GM19438 (cell line): ENCODE measurements at regions not wholly inside any gene's neighbourhood (a gene's known extent, or its start where the extent isn't known, plus 50 kb on each side); places are given as distances from the start of the nearest gene placed in this dataset.

Experiments
- ATAC-seq: cut with Tn5 transposase; IDR thresholded peaks from one replicate; pipeline ENCODE4 v1.9.1; 2021; ENCODE audit warnings: low read depth; ENCODE audit not compliant: unreplicated experiment

DNA sequence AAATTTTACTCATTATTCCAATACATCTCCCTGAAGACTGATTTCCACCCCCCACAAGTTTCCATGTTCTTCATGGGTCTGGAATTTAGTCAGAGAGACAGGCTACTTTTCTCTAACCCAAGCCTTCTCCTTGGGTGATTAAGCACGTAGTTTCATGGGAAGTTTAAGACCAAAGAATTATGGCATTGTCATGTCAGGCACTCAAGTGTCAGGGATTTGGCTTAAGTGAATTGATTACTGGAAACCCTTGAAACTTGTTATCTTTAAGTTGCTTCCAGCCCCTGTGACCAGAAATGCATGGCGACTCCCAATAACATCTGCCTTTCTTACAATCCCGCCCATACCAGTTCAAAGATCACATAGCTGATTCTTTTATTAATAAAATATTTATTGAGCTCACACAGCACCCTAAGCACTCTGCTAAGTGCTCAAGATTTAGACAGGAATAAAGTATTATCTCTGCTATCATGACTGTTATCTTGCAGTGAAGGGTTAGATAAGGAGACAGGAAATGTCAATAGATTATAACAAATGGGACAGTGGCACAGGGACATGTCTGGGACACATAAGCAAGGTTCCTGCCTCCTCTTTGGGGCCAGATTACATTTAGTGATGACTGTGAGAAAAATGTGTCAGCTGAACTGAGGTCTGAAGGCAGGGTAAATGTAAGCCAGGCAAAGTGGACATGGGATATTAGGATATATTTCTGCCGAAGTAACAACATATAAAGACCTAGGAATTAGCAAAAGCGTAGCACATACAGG, 241.2 kb upstream of the TNC start:
- ATAC-seq: no peak

DNA sequence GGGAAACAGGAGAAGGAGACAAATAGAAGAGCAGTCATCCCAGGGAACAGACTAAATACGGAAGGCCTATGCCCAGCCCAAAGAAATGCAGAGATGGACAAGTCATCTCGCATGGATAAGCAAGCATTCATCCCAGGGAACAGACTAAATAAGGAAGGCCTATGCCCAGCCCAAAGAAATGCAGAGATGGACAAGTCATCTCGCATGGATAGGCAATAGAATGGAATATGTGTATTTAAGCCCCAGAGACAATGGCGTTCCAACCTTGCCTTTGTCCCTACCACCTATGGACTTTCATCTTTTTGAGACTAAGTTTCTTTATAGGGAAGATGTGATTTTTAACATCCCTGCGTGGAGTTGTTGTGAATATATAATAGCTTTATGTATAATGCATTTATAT, 242.2 kb upstream of the TNC start:
- no peak for ATAC-seq

DNA sequence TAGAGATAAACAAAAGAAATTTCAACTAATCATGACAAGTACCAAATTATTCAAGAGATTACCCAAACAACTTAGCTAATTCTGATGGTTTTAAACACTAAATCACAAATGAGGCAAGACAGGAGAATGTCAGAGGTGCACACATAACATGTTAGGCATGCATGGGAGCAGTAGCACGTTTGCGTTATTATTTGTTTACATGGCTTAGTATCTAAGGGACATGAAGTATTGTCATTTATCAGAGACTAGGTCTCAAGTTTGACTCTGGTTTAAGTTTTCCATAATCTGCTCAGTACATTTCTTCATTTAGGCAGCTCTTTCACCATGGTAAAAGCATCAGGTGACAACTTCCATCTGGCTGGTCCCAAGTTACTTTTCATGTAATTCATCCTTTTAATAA, 244.1 kb upstream of the TNC start:
- no peak for ATAC-seq

DNA sequence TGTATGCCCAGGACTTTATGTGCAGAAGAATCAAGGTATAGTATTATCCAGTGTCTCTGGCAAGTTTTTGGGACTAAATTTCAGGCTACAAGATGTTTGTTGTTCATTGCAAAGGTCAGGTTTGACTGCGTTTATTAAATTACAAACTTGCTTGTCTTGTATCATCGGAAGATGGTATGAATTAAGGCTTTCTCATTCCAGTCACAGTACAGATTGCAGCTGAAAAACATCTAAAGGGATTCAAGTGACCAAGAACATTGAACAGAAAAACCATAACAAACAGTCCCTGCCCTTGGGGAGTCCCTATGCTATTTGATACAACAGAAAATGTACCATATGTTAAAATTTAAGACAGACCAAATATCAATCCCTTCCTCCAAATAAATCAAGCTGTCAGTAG, 244.7 kb upstream of the TNC start:
- ATAC-seq: no peak

DNA sequence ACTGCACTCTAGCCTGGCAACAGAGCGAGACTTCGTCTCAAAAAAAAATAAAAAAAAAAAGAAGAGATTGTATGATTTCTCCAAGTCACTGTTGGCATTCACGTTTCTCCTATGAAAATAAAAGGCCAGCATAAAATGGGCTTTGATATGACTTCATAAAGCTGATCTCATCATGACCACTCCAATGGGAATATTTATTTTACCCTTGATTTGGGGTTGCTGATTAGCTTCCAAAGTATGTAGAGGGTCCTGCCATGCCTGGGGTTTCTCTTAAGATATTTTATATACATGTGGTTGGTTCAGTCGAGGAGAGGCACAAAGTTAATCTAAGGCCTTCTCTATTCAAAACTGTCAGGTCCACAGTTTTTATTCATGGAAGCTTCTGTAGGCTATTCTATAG, 247.0 kb upstream of the TNC start:
- ATAC-seq: no peak

DNA sequence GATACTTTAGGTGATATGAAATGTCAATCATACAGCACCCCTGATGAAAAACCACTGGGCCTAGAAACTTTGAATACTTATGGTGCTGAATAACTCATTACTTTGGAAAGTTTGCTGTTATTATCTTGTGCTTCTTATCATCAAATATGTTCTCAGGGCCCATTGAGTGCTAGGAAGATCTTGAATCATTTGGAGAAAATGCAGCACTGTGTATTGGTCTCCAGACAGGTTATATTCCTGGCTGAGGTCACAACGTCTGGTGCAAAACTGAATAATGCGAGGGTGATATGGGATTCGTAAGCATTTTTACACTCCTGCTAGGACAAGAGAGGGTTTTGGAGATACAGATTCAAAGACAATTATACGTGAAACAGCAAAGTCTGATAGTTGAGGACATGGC, 249.4 kb upstream of the TNC start:
- ATAC-seq: no peak

DNA sequence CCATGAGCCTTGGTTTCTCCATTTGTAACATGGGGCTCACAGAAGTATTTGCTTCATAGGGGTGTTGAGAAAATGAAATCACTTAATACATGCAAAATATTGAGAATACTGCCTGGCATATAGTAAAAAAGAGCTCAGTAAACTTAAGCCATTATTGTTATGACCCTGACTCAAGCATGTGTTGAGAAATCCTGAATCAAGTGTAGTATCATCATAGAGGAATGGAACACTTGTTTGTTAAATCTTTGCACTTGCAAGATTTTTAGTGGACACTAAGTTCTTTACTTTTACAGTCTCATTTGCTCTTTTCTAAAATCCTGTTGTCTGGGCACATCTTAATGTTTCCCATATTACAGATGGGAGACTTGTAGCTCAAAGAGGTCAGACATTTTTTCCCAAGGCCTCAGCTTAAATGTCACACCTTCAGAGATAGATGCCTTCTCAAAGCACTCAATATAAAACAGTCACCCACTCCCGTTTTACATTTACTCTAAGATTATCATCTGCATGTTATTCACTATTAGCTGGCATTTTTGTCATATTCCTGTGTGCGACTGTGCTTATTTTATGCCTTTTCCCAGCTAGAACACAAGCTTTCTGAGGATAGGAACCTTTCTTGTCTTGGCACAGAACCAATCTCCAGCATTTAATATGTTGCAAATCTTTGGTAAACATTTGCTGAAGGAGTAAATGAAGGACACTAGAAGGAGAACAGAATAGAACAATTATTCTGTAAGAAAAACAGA, 250.0 kb upstream of the TNC start:
- ATAC-seq: no peak

DNA sequence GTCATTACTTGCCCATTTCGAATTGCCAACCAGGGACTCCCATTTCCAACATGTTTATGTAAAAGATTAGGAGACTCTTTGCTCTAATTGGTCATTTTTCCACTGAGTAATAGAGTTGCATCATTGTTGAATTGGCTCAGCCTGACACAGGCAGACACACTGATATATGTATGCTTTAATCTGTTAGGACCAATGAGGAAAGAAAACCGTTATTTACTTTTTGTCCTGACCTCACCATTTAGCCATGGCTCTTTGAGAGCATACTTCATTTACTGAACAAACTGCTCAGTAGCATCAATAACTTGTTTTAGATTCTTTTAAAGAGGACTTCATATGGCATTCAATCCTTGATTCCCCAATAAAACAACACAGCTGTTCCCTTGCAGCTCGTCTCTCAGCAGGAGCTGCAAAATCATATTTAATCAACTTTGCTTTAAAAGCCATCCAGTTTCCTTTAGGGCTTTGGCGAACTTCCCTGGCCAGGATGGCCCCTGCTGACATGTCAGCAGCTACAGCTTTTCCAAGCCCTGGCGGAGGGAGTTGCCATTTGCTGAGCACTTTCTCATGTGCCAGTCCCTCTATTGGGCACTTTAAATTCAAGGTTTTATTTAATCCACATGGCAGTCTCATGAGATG, 251.5 kb upstream of the TNC start:
- ATAC-seq: no peak

DNA sequence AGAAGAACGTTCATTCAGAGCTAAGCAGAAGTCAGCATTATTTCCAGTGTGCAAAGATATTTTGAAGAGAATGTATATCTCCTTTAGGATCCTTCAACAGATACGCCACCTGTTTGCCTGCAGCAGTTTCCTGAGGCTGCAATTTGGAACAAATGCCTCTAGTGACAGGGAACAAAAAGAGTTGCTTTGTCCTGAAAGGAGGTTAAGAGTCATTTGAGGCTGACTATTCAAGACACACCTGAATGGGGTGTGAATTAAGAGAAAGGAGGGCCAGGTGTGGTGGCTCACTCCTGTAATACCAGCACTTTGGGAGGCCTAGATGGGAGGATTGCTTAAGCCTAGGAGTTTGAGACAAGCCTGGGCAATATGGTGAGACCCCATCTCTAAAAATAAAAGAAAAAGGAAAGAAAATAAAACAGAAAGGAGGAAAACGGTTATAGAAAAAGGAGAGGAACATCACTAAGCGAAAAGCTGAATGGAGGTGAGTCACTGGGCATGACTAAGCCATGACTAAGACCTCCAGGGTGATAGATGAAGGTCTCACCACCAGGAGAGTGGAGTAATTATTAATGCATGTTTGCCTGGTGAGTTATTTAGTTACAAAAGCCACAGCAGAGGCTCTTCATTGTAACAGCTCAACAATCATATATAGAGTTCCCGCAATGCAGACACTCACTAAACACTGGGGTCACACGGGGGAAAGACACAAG, 255.2 kb upstream of the TNC start:
- peak; percentile 88 for ATAC-seq

DNA sequence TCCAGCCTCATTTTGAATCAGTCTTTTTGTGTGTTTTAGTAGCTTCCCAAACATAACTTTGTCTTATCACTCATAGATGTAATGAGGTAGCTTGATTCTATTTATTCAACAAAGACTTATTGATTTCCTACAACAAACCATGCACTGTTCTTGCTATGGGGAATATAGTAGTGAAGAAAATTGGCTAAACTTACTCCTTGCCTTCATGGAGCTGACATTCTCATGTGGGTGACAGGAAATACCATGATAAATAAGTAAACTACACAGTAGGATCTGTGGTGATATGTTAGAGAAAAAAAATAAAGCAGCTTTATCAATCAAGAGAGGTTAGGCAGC, 255.7 kb upstream of the TNC start:
- ATAC-seq: peak; percentile 35

DNA sequence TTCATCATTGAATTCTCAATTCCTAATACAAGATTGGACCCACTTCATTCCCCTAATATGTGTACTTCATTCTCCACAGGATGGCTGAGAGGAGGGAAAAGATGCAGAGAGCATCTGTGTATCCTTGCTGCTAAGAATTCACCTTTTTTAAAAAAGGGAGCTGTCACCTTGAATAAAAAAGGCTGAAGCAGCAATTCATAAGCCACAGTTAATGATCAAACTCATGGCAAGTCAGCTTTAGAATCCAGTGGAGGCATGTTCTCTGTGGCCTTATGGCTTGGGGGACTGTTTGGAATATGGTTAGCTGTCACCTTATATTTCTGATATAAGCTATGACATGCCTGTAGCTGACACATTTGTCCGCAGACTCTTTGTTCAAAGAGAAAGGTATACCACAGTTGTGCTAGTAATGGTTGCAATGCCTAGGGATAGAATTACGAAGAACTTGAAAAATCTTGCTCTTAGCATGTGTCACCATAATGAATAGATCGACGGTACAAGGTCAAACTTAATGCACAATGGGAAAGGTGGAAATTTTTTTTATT, 256.8 kb upstream of the TNC start:
- no peak for ATAC-seq

DNA sequence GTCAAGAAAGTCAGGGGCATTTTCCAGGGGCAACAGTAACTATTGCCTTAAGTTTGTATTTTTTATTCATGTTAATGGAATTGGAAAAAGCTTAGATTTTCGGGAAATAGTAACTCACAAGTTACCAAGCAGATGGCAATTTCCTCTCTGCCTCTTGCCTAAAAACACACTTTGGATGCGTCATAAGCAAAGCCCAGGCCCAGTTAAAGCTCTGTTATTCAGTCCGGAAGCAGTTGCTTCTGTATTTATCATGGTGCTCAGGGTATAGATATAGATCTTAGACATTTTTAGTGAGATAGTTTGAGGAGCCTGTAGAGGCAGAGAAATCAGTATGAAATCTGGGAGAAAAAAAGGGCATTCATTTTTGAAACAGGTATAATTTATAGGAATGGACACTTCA, 260.3 kb upstream of the TNC start:
- no peak for ATAC-seq

DNA sequence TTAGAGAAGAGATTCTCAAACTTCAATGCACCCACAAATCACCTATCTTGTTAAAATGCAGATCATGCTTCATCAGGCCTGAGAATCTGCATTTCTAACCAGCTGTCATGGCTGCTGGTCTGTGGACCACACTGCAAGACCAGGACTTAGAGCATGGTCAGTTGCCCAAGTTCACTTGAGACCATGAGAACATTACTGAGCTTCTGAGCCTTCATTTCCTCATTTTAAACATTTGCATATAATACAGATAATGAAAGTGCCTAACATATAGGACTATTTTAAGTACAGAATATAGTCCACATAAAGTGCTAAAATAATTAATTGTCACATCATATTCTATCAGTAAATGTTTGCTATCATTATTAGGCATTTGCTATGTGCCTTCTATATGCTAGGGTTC, 260.8 kb upstream of the TNC start:
- no peak for ATAC-seq

DNA sequence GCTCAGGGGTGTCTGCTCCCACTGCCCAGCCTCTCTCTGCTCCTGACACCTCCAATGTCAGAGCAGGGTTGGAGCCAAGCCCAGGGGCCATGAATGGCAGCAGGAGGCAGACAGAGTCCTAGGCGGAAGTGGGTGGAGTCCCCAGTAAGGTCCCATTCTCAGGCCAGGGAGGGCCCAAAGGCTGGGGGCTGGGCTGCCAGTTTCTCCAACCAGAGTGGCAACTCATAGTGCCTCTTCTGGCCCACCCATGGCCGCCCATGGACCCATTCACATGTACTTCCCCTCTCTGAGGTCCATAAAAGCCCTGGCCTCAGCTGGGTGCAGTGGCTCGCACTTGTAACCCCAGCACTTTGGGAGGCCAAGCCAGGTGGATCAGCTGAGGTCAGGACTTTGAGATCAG, 261.8 kb upstream of the TNC start:
- ATAC-seq: no peak

DNA sequence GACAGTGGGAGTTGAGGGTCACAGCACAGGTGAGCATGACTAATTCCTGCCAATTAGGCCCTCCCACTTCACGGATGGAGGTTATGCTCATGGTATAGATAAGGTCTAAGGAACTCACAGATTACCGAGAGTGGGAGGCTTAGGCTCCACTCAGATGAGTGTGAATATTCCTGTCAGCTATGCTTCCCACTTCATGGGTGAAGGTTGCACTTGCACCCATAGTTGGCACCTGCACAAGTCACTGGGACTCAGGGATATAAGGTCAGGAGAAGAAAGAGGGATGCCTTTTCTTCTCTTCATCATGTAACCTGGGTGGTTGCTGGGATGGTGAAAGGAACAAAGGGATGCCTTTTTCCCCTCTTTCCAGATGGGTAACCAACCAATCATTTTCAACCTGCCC, 264.9 kb upstream of the TNC start:
- ATAC-seq: no peak

DNA sequence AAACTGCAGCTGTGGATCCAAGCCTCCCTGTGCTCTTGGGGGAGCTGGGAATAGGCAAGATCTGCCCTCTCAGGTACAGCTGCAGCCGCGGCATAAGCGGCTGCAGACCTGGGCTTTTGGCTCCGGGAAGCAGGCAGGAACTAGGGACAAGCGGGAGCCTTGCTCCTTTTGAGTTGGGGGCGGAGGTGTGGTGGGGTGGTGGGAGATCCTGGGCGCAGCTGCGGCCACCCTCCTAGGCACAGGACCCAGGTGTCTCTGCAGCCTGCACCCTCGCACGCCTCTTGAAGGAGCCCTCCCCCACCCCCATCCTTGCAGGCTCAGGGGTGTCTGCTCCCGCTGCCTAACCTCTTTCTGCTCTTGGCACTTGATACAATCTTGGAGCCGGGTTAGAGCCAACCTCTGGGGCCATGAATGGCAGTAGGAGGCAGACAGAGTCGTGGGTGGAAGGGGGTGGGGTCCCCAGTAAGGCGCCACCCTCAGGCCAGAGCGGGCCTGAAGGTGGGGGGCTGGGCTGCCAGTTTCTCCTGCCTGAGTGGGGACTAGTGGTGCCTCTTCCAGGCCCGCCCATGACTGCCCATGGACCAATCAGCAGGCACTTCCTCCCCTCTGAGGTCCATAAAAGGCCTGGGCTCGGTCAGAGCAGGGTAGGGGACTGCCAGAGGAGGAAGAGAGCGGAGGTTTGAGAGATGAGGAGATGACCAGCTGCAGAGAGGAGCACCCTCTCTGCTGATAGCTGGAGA, 267.6 kb upstream of the TNC start:
- ATAC-seq: no peak

DNA sequence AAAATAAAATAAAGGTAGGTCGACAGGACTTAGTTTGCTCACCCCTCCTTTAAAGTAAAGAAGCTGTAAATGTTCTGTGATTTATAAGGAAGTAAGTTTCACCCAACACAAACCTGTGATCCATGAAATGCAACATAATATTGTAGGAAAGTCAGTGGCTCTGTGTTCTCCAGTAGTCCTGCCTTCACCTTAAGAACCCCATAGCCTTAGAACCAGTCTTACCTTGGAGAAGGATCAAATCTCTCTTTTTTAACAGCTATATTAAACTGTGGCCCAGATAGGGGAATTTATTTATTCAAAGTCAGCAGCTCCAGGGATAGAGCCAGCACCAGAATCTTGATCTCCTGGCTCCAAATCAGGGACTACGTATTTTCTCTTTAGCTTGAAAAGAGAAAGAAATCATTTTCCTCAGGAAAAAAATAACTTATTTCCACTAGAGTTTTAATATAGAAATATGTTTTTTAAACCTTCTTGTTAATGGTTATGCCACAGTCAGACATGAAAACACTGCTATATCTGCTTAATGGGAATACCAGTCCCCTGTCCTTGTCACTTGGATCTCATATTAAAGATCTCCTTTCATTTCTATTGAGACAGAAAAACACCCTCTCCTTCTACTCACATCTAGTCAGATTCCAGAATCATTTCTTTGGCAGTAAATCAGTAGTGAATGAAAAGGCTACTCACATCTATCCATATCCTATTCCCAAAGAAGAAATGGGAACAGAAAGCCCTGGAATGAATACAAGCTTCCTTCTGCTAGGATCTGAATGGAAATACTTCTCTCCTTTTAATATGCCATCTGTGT, 269.2 kb upstream of the TNC start:
- no peak for ATAC-seq

DNA sequence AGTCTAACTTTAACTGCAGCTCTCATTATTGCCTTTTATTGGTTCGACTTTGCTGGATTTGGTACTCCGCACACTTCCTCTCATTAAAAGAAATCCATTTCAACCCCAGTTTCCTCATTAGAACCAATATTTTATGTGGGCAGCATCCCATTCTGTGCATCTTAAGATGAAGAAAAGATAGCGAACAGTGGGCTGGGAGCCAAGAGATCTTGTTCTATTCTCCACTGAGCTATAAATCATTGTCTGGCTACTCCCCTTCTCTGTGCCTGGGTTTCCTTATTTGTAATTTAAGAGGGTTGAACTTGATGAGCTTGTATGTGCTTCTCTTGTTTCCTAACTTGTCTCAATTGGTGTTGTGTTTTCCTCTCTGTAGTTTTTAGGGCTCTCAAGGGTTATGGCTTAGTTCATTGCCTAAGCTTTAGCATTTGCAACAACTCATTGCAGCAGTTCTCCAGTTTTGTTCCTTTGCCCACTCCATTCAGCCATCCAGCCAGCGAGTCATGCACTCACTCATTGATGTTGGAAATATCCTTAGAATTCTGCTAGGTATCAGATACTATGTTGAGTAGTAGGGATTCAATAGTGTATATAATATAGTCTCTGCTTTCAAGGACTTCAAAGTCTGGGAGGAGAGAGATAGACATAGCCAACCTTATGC, 273.3 kb upstream of the TNC start:
- ATAC-seq: no peak
